T47D (cell line): ENCODE measurements at regions not wholly inside any gene's neighbourhood (a gene's known extent, or its start where the extent isn't known, plus 50 kb on each side); places are given as distances from the start of the nearest gene placed in this dataset.
"Not testable (repeated sequence)": the region's sequence is repeated elsewhere in the genome, so short reads cannot be mapped to it uniquely, and the experiment has no call there.

Experiments used
- DNase-seq, 2 experiments: peaks; one replicate each; pipeline versions ENCODE4 v3.0.0 to v3.0.0-alpha.2; 2011 to 2012; ENCODE audit warnings: low read depth in 1 of 2, low spot score in 1 of 2
- JUND ChIP-seq: IDR thresholded peaks from 2 replicates; pipeline ENCODE4 v1.6.1; 2012; ENCODE audit warnings: low read depth
- in situ Hi-C: cut with HindIII; loops from 2 replicates; pipeline ENCODE4 v1.10.0; 2016; ENCODE audit warnings: low sequenced_read_pairs, low pct_unique_long_range_greater_than_20kb

DNA sequence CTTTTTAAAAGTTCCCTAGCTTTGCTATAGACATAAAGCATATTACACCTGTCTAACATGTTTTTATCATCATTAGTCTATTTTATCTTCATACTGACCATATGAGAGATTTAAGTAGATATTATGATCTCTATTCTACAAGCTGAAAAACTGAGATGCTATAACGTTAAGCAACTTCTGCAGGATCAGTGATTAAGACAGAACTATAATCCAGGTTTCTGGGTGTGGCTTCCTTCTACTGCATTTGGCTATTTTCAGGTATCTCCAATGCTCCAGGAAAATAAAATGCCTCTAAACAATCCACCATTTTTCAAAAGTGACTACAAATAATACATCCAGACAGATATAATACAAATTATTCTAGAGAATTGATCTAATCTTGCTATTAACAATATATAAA is 53.4 kb downstream of the RGS2 start:
- in situ Hi-C loops: no loop called here
- no peak for TF ChIP-seq JUND
- no peak for DNase-seq

DNA sequence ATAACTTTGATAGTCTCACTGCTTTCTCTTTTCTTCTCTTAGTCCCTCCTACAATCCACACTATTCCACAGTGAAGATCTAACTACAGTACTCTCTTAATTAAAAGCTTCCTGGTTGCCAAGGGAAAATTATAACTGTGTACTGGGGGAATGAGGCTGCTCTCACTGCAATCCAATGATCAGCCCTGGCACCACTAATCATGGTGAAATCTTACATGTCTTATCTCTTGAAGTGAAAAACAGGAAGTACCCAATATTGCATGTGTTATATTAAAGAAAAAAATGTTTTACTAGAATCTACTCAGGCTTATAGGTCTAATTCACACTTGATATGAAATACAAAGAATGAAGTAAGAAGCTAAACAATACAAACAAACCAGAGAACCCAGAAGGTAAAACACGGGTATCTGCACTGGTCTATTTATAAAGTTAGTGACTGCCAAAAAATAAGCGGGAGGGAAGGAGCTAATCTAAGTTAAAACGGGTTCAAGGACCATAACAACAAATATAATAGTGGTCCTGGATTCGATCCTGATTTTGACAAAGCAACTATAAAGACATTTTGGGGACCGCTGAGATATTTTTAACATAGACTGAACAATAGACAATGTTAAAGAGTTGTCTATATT is 57.5 kb downstream of the RGS2 start:
- no peak for TF ChIP-seq JUND
- in situ Hi-C loops: no loop called here
- DNase-seq: no peak

DNA sequence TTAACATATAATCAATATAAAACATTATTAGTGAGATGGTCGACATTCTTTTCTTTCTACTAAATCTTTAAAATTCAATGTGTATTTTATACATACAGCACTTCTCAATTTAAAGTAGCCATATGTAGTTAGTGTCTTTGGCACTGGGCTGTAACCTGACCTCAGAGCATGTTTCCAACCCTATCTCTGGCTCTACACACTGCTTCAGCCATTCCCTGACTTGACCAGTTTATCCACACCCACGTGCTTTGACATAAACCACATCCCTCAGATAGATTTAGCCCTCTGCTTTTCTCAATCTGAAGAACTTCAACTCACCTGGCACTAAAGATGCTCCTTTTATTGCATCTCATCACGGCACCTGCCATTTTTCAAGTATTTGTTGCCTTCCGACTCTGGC is 58.3 kb downstream of the RGS2 start:
- in situ Hi-C loops: no loop called here
- DNase-seq: peak in 1 of 2 experiments; percentile 13
- TF ChIP-seq JUND: no peak

DNA sequence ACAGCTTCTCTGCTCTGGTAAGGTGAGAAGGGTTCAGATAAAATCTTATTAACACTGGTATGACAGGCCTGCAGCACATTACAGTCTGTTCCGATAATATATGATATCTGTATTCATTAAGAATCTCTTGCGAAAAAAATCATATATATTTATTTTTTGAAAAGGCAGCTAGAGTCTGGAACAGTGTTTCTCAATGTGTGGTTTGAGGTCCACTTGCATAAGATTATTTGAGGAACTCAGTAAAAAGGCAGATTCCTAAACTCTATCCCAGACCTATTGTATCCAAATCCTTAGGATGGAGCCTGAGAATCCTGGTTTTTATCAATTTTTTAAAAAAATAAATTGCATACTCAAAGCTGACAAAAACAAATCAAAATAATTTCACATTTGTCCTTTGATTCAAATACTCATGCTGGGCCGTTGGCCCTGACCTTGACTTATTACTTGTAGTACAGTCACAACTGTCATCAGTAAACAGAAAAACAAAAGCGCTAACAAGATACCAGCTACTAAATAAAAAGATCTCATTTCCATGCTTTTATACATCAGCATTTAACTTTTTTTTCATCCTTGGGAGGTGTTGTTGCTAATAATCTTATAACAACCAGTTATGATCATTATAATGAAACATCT is 60.6 kb downstream of the RGS2 start:
- DNase-seq: no peak
- in situ Hi-C loops: no loop called here
- TF ChIP-seq JUND: no peak

DNA sequence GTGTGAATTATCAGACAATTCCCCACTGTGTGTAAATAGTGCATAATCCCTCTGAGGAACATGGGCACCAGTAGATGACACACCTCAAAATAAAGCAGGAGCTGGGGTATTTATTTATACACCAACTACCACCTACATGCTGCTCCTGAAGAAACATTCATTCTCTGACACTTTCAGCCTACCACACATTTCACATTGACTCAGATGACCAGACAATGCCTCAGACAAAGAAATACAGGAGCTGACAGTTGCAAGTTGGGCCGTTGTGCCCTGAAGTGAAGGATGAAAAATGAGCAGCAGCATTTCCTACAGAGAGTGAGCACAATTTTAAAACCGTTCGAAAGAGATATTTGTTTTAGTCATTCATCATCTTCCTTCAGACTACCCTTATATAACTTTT is 63.2 kb downstream of the RGS2 start:
- in situ Hi-C loops: no loop called here
- TF ChIP-seq JUND: no peak
- no peak for DNase-seq

DNA sequence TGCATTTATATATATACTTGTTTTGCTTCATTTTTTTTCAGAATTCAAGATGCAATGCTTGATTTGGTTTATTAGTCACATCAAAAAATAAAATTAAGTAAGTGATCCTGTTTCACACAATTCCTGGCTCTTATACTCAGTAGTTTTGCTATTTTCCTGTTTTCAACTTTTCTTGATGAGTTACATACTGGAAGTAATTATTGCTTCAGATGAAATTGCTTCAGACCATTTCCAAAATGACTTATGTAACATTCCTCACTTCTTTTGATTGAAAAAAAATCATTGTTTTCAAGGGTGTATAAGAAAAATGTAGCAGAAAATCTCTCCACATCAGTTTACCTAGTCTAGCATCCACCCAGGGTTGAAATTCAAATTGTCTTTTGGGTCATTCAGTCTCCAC is 65.0 kb downstream of the RGS2 start:
- no peak for DNase-seq
- no peak for TF ChIP-seq JUND
- in situ Hi-C loops: no loop called here

DNA sequence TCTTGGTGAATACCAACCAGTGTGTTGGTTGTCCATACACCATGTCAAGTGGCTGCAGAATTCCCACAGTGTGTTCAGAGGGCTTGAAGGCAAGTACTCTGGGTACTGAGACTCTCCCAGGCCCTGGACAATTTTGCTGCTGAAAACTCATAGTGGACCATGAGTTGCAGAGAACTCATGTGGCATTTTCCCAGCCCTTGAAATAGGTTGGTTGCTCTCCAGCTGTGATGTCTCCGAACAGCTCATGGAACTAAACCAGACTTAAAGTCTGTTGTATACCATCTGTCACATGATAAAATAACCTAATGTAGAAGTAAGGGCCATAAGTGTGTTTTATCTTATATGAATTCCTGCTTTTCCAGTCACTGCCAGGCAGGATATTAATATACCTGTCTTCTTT is 67.8 kb downstream of the RGS2 start:
- DNase-seq: no peak
- TF ChIP-seq JUND: no peak
- in situ Hi-C loops: no loop called here

DNA sequence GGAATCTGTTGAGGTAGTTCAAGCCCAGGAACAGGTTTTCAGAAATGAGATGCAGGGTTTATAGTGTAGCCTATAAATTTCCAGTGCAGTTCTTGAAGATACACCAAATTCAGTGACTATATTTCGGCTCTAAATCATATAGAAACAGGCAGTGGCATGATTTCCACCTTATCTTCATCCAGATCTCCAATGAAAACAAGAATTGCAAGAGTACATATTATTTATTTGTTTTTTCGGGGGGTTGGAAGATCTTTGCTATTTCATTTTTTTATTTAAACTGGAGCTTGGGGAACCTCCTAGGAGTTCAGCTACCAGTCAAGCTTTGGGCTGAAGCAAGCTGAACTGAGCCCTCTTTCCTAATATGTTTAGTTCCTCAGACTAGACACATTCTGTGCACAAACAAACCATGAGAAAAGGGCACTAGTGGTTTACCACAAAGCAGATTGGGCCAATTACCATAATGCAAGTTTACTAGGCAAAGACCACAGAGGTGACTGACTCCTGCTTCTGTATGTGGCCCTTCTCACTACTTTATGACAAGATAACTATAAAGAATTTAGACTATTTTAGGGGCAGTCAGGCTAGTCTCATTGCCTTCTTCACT is 68.5 kb downstream of the RGS2 start:
- peak in 1 of 2 experiments; percentile 26 for DNase-seq
- in situ Hi-C loops: no loop called here
- TF ChIP-seq JUND: no peak

DNA sequence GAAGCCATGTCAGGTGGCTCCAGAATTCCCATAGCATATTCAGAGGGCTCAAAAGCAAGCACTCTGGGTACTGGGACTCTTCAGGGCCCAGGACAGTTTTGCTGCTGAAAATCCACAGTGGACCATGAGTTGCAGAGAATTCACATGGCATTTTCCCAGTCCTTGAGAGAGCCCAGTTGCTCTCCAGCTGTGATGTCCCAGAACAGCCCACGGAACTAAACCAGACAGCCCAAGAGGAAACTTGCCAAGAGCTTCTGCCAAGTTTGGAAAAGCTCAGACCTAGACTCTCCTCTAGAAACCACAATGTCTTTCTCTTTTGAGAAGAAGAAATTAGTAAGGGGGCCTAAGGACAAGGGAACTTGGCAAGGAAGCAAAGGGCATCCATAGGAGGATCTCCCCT is 69.4 kb downstream of the RGS2 start:
- no peak for TF ChIP-seq JUND
- in situ Hi-C loops: no loop called here
- no peak for DNase-seq

DNA sequence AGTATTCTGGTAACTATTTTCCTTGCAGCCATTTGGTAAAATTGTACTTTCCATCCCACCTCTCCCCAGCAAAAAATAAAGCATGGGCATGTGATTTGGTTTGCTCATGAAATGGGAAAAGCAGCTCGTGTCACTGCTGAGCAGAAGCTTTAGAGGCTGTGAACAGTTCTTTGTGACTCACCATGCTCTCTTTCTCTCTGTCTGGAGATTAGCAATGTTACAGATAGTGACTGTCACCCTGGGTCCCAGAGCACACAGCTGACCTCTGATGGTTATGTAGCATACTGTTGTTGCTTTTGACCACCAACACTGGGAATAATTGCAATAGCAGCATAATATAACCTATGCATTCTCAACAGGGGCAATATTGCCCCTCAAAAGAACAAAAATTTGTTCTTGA is 70.6 kb downstream of the RGS2 start:
- in situ Hi-C loops: no loop called here
- no peak for DNase-seq
- no peak for TF ChIP-seq JUND

DNA sequence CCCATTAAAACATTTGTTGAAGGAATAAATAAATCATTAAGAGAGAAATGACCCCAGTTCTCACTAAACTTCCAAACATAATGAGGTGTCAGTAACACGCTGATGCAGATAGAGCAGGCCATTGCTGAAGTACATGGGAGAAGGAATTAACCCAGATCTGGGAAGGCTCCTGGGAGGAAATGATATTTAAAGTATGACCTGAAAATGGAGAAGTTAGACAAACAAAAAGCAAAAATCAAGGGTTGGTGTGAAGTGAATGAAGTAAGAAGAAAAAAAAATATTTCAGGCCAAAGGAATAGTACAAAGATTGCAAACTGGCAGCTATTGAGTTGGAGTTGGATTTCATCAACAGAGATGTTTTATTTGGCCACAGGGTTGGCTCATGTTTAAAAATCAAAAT is 71.4 kb downstream of the RGS2 start:
- TF ChIP-seq JUND: no peak
- DNase-seq: no peak
- in situ Hi-C loops: no loop called here

DNA sequence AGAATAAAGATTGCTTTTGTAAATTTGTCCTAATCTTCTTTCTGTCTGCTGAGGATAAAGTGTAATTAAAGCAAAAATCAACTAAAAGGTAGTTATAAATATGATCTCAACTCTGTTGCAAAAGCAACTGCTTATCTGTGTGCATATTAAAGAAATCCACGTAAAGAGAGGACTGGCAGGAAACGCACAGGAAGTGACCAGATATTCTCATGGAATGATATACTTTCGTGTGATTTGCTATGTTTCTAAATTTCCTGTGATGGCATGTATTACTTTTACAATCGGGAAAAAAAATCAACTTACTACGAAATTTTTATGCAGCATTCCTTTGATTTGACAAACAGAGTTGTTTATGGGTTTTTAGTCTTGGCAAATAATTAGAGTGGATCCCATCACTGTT is 75.4 kb downstream of the RGS2 start:
- DNase-seq: no peak
- no peak for TF ChIP-seq JUND
- in situ Hi-C loops: no loop called here

DNA sequence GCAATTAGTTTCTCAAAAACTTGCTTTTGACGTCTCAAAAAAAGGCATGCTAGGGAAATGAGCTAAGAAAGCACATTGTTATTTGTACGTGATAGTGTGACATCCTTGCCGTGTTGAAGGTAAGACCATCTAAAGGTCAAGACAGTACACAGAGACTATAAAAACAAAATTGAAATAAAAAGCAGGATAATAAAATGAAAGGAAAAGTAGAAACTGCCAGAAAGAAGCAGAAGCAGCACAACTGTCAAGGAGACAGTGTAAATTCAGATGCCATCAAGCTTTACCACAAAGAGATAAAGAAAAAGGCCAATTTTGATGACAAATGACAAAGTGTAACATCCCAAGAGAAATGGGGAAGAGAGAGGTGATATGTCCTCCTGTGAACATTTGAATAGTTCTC is 76.5 kb downstream of the RGS2 start:
- in situ Hi-C loops, DNase-seq: not testable (repeated sequence)

DNA sequence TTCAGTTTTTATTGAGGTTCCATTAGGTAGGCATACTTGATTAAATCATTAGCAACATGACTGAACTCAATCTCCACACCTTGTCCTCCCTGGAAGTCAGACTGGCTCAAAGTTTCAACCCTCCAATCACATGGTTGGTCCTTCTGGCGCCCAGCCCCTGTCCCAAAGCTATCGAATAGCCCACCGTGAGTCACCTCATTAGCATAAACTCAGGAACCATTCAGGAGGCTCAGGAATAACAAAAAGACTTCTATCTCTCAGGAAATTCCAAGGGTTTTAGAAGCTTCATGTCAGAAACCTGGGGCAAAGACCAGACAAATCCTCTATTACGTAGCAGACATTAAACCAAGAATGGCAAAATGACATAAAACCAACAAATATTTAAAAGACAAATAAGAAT is 78.6 kb downstream of the RGS2 start:
- DNase-seq: no peak
- TF ChIP-seq JUND: no peak
- in situ Hi-C loops: no loop called here
